Ishikawa (cell line): ENCODE measurements at regions not wholly inside any gene's neighbourhood (a gene's known extent, or its start where the extent isn't known, plus 50 kb on each side); places are given as distances from the start of the nearest gene placed in this dataset.

ENCODE experiments used
- CEBPB ChIP-seq: IDR thresholded peaks from 2 replicates; pipeline ENCODE4 v1.6.1; 2012
- CREB1 ChIP-seq: IDR thresholded peaks from 2 replicates; pipeline ENCODE4 v1.6.1; 2012; ENCODE audit warnings: low read depth
- EGR1 ChIP-seq: IDR thresholded peaks from 2 replicates; pipeline ENCODE4 v1.6.1; 2012
- EP300 ChIP-seq: IDR thresholded peaks from 2 replicates; pipeline ENCODE4 v1.6.1; 2012; ENCODE audit warnings: borderline replicate concordance
- FOXM1 ChIP-seq: IDR thresholded peaks from 2 replicates; pipeline ENCODE4 v1.6.1; 2012; ENCODE audit warnings: low read depth, borderline replicate concordance
- NFIC ChIP-seq: IDR thresholded peaks from 2 replicates; pipeline ENCODE4 v1.6.1; 2012
- RAD21 ChIP-seq: IDR thresholded peaks from 2 replicates; pipeline ENCODE4 v1.6.1; 2012; ENCODE audit warnings: low read depth
- TAF1 ChIP-seq: IDR thresholded peaks from 2 replicates; pipeline ENCODE4 v1.6.1; 2012; ENCODE audit warnings: low read depth, mild to moderate bottlenecking
- TCF12 ChIP-seq: IDR thresholded peaks from 2 replicates; pipeline ENCODE4 v1.6.1; 2012; ENCODE audit warnings: low read depth
- TEAD4 ChIP-seq: IDR thresholded peaks from 2 replicates; pipeline ENCODE4 v1.6.1; 2012
- YY1 ChIP-seq: IDR thresholded peaks from 2 replicates; pipeline ENCODE4 v1.6.1; 2012; ENCODE audit warnings: low read depth
- ZBTB7A ChIP-seq: IDR thresholded peaks from 2 replicates; pipeline ENCODE4 v1.6.1; 2012; ENCODE audit warnings: low read depth
- TF ChIP-seq, protein P1 (sequence below): IDR thresholded peaks from 2 replicates; pipeline ENCODE4 v1.6.1; 2012; ENCODE audit warnings: low read depth, mild to moderate bottlenecking
- TF ChIP-seq, protein P2 (sequence below): IDR thresholded peaks from 2 replicates; pipeline ENCODE4 v1.6.1; 2012
- TF ChIP-seq, protein P3 (sequence below): IDR thresholded peaks from 2 replicates; pipeline ENCODE4 v1.6.1; 2012

DNA sequence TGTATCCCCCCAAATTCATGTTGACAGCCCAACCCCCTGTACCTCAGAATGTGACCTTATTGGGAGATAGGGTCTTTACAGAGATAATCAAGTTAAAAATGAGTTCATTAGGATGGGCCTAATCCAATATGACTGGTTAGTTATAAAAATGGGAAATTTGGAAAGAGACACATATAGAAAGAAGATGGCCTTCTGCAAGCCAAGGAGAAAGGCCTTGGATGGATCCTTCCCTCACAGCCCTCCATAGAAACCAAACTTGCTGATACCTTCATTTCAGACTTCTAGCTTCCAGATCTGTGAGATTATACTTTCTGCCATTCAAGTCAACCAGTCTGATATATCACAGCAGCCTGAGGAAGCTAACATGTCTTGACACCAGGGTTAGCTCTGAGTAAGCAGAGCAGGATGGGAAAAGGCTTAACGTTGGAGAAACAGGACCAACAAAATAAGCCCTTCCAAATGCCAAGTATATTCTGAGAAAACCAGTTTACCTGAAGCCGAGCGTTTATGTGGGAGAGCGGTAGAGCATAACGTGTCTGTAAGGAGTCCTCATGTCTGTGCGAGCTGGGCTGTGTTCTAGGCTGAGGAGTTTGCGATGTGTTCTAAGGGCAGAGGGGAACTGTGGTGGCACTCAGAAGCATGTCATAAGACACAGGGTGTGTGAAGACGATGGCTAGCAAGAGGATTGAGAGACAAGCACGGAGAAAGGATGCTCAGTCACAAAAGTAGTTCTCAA, 206.1 kb downstream of the PIK3R1 start:
- no peak for TF ChIP-seq RAD21
- no peak for TF ChIP-seq TAF1

DNA sequence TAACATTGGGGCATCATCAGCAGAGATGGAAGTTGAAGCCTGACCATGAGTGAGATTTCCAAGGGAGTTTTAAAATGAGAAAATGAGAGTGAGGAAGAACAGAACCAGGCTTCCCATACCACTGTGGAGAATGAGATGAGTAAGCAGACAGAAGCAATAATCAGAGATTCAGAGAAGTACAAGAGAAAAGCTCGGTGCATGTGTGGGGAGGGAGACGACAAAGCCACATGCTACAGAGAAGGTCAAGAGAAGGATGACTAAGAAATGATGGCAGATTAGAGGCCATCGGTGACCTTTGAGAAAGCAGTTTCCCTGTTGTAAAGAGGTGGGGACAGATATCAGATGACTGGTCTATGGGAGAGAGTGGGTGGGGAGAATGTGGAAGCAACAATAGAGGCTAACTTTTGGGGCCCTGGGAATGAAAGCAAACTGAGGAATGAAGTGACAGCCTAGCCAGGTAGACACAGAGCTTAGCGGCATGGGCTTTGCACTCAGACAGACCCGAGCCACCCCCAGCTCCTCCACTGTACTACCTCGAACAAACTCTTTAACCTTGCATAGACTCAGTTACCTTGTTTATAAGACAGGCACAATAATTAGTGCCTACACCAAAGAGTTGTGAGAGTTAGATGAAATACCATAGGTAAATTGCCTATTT, 207.7 kb downstream of the PIK3R1 start:
- TF ChIP-seq, protein P1, sequence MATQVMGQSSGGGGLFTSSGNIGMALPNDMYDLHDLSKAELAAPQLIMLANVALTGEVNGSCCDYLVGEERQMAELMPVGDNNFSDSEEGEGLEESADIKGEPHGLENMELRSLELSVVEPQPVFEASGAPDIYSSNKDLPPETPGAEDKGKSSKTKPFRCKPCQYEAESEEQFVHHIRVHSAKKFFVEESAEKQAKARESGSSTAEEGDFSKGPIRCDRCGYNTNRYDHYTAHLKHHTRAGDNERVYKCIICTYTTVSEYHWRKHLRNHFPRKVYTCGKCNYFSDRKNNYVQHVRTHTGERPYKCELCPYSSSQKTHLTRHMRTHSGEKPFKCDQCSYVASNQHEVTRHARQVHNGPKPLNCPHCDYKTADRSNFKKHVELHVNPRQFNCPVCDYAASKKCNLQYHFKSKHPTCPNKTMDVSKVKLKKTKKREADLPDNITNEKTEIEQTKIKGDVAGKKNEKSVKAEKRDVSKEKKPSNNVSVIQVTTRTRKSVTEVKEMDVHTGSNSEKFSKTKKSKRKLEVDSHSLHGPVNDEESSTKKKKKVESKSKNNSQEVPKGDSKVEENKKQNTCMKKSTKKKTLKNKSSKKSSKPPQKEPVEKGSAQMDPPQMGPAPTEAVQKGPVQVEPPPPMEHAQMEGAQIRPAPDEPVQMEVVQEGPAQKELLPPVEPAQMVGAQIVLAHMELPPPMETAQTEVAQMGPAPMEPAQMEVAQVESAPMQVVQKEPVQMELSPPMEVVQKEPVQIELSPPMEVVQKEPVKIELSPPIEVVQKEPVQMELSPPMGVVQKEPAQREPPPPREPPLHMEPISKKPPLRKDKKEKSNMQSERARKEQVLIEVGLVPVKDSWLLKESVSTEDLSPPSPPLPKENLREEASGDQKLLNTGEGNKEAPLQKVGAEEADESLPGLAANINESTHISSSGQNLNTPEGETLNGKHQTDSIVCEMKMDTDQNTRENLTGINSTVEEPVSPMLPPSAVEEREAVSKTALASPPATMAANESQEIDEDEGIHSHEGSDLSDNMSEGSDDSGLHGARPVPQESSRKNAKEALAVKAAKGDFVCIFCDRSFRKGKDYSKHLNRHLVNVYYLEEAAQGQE = no peak
- no peak for TF ChIP-seq ZBTB7A
- TF ChIP-seq CREB1 = no peak

DNA sequence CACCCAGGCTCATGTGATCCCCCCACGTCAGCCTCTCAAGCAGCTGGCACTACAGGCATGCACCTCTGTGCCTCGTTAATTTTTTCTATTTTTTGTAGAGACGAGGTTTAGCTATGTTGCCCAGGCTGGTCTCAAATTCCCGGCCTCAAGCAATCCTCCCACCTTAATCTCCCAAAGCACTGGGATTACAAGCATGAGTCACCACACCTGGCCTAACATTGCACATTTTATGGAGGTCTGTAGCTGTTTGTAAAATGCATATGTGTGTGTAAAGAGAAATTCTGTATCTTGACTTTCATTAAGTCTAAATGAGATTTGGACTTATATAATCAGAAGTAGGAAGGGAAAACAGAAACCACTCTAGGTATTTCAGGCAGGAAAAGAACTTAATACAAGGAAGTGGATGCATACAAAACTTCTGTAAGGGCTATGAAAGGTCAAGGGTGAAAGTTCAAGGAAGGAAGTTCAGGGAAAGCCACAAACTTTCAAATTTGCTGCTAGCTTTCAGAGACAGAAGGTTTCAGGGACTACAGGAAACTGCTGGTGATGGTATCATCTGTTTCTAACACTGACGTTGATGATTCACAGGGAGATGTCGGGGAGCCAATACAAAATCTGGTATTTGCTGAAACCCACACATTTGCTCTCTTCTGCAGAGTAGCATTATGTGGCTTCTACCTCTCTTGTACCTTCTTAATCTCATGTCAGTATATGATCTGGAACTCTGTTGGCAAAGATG, 209.4 kb downstream of the PIK3R1 start:
- TF ChIP-seq EGR1 = no peak
- no peak for TF ChIP-seq TEAD4
- TF ChIP-seq NFIC = no peak
- no peak for TF ChIP-seq TAF1
- no peak for TF ChIP-seq EP300
- TF ChIP-seq, protein P1 = no peak
- TF ChIP-seq CREB1 = no peak
- TF ChIP-seq RAD21 = no peak
- TF ChIP-seq CEBPB = no peak
- no peak for TF ChIP-seq TCF12
- TF ChIP-seq ZBTB7A = no peak
- no peak for TF ChIP-seq YY1
- TF ChIP-seq, protein P2, sequence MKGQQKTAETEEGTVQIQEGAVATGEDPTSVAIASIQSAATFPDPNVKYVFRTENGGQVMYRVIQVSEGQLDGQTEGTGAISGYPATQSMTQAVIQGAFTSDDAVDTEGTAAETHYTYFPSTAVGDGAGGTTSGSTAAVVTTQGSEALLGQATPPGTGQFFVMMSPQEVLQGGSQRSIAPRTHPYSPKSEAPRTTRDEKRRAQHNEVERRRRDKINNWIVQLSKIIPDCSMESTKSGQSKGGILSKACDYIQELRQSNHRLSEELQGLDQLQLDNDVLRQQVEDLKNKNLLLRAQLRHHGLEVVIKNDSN = no peak
- no peak for TF ChIP-seq FOXM1
- TF ChIP-seq, protein P3, sequence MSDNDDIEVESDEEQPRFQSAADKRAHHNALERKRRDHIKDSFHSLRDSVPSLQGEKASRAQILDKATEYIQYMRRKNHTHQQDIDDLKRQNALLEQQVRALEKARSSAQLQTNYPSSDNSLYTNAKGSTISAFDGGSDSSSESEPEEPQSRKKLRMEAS = no peak

DNA sequence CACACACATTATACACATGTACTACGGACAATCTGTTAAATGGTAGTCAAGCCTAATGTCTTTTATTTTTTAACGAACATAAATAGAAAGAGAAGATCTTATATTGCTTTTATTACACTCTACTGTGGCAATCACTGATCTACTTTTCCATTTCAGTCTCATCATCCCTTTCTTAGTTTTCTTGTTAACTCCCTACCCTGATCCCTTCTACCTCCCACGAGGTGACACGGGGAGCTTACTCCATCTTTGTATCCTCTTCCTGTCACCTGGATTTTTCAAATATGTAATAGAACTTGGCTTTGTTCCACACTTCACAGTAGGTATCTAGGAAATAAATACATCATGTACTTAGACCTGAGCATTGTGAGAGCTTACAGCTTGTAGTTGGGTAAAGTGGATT, 211.0 kb downstream of the PIK3R1 start:
- TF ChIP-seq EGR1 (no peak), TCF12 (no peak), YY1 (no peak)

DNA sequence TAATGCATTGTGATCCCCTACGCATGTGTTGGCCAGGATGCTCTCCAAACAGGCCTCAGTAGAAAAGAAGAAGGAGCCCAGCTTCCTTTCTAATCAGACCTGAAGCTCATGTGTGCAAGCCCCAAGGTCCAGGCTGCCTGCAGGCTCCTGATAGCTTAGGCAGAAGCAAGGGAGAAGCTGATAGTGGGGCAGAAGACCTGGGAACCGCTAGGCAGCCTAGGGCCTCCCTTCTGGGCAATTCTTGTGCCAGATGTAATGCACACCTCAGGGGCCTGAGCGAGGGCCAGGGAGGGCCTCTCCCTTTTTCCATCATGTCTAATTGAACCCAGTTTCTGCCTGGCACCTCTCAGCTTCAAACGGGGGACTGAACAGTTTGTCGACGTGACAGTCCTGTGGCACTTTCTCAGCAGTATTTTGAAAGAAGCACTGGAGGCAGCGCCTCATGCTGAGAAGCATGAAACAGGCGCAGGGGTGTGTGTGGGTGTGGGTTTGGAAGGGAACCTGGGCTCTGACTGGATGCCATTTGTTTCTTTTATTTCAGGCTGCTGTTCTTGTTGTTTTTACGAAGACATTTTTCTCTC, 212.8 kb downstream of the PIK3R1 start:
- TF ChIP-seq CREB1 (no peak), TCF12 (no peak), CEBPB (no peak), YY1 (no peak), FOXM1 (no peak)

DNA sequence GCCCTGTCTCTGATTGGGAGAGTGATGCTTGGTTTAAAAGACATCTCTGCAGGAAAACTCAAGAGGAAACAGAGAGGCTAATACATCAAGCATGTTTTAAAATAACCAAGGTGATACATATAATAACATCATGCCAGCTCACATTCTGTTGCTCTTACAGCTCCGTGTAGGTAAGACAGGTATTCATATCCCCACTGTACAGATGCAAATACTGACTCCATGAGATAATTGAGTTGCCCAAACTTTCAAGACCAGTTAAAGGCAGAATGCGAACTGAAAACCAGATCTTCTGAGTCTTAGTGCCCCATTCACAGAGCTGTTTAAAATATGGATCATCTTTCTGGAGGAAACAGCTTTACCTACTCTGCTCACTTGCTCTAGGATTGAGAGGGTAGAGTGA, 214.0 kb downstream of the PIK3R1 start:
- TF ChIP-seq NFIC (no peak), CREB1 (no peak), ZBTB7A (no peak), TAF1 (no peak), EP300 (no peak), CEBPB (no peak), FOXM1 (no peak), RAD21 (no peak), EGR1 (no peak), YY1 (no peak), TEAD4 (no peak)
- TF ChIP-seq, protein P1 = no peak
- TF ChIP-seq, protein P3 = no peak
- TF ChIP-seq, protein P2 = no peak
